ENCODE measurements at regions not wholly inside any gene's neighbourhood (a gene's known extent, or its start where the extent isn't known, plus 50 kb on each side); places are given as distances from the start of the nearest gene placed in this dataset.

- intact Hi-C loops (cut with DNase I): no loop called here
- no peak for DNase-seq
These were observed 570.0 kb downstream of the TBC1D22A start for GRCh38 chr22:47332246-47332980.

- intact Hi-C loops (cut with DNase I): no loop called here
- DNase-seq: no peak
These were observed 569.3 kb downstream of the TBC1D22A start for GRCh38 chr22:47331750-47332149.

- intact Hi-C loops (cut with DNase I): no loop called here
- no peak for DNase-seq
These were observed 567.5 kb downstream of the TBC1D22A start for GRCh38 chr22:47329727-47330650.

- intact Hi-C loops (cut with DNase I): no loop called here
- no peak for DNase-seq
These were observed 566.2 kb downstream of the TBC1D22A start for GRCh38 chr22:47328550-47329243.

- intact Hi-C loops (cut with DNase I): no loop called here
- DNase-seq: no peak
These were observed 564.8 kb downstream of the TBC1D22A start for GRCh38 chr22:47327241-47327640.

GRCh38 chr22:47325249-47325648, 562.8 kb downstream of the TBC1D22A start:
- no peak for DNase-seq
- intact Hi-C loops (cut with DNase I): no loop called here

GRCh38 chr22:47324435-47324990, 562.1 kb downstream of the TBC1D22A start:
- DNase-seq: no peak
- intact Hi-C loops (cut with DNase I): no loop called here

- intact Hi-C loops (cut with DNase I): no loop called here
- DNase-seq: no peak
These were observed 561.1 kb downstream of the TBC1D22A start for GRCh38 chr22:47323518-47323917.

GRCh38 chr22:47322854-47323253, 560.4 kb downstream of the TBC1D22A start:
- intact Hi-C loops (cut with DNase I): no loop called here
- DNase-seq: no peak

- intact Hi-C loops (cut with DNase I): no loop called here
- no peak for DNase-seq
These were observed 558.1 kb downstream of the TBC1D22A start for GRCh38 chr22:47320560-47320959.

- no peak for DNase-seq
These were observed 555.7 kb downstream of the TBC1D22A start for GRCh38 chr22:47318041-47318737.

GRCh38 chr22:47315862-47316419, 553.5 kb downstream of the TBC1D22A start:
- DNase-seq: no peak
- intact Hi-C loops (cut with DNase I): no loop called here

More at GRCh38 chr22:47318041-47318737, 555.7 kb downstream of the TBC1D22A start:
- intact Hi-C loops (cut with DNase I): no loop called here

GRCh38 chr22:47310601-47311000, 548.2 kb downstream of the TBC1D22A start:
- intact Hi-C loops (cut with DNase I): no loop called here
- no peak for DNase-seq

- no peak for DNase-seq
- intact Hi-C loops (cut with DNase I): no loop called here
These were observed 547.5 kb downstream of the TBC1D22A start for GRCh38 chr22:47309946-47310345.

GRCh38 chr22:47309476-47309875, 547.0 kb downstream of the TBC1D22A start:
- DNase-seq: no peak
- intact Hi-C loops (cut with DNase I): no loop called here

- DNase-seq: no peak
- intact Hi-C loops (cut with DNase I): no loop called here
These were observed 546.4 kb downstream of the TBC1D22A start for GRCh38 chr22:47308886-47309285.

- intact Hi-C loops (cut with DNase I): no loop called here
- no peak for DNase-seq
These were observed 545.4 kb downstream of the TBC1D22A start for GRCh38 chr22:47307822-47308221.

GRCh38 chr22:47307326-47307725, 544.9 kb downstream of the TBC1D22A start:
- intact Hi-C loops (cut with DNase I): no loop called here
- DNase-seq: peak in 1 of 10 donors; percentile 73

GRCh38 chr22:47304854-47305253, 542.4 kb downstream of the TBC1D22A start:
- intact Hi-C loops (cut with DNase I): no loop called here
- peak in 2 of 10 donors; percentile 30 to 59 for DNase-seq

All from posterior cingulate gyrus (tissue), 11 donors.